Immature natural killer cell (primary cell): ENCODE measurements at regions not wholly inside any gene's neighbourhood (a gene's known extent, or its start where the extent isn't known, plus 50 kb on each side); places are given as distances from the start of the nearest gene placed in this dataset.

ENCODE experiments used
- DNase-seq, 3 donors: peaks; one replicate each; pipeline ENCODE4 v3.0.0; 2022; ENCODE audit warnings: mixed read lengths in 1 of 3
- H3K27ac Mint-ChIP-seq, 6 donors: one replicate each; pipeline ENCODE4 v1.8.0; 2020; ENCODE audit warnings: mixed read lengths in 6 of 6, mild to moderate bottlenecking in 5 of 6, inconsistent platforms in 4 of 6, moderate library complexity in 3 of 6
- H3K27me3 Mint-ChIP-seq, 3 donors: one replicate each; pipeline ENCODE4 v1.8.0; 2020 to 2021; ENCODE audit warnings: low read depth in 3 of 3, mild to moderate bottlenecking in 3 of 3, mixed read lengths in 3 of 3, moderate library complexity in 3 of 3, inconsistent platforms in 1 of 3
- H3K36me3 Mint-ChIP-seq, 3 donors: one replicate each; pipeline ENCODE4 v1.8.0; 2020; ENCODE audit warnings: mixed read lengths in 3 of 3, inconsistent platforms in 2 of 3, mild to moderate bottlenecking in 2 of 3
- H3K4me1 Mint-ChIP-seq, 2 donors: one replicate each; pipeline ENCODE4 v1.8.0; 2020; ENCODE audit warnings: inconsistent platforms in 2 of 2, mild to moderate bottlenecking in 2 of 2, mixed read lengths in 2 of 2, moderate library complexity in 1 of 2
- H3K4me3 Mint-ChIP-seq, 5 donors: one replicate each; pipeline ENCODE4 v1.8.0; 2020; ENCODE audit warnings: mild to moderate bottlenecking in 5 of 5, mixed read lengths in 5 of 5, inconsistent platforms in 3 of 5, moderate library complexity in 3 of 5
- H3K9me3 Mint-ChIP-seq, 6 donors: one replicate each; pipeline ENCODE4 v1.8.0; 2020; ENCODE audit warnings: mild to moderate bottlenecking in 6 of 6, mixed read lengths in 6 of 6, inconsistent platforms in 4 of 6, moderate library complexity in 3 of 6

DNA sequence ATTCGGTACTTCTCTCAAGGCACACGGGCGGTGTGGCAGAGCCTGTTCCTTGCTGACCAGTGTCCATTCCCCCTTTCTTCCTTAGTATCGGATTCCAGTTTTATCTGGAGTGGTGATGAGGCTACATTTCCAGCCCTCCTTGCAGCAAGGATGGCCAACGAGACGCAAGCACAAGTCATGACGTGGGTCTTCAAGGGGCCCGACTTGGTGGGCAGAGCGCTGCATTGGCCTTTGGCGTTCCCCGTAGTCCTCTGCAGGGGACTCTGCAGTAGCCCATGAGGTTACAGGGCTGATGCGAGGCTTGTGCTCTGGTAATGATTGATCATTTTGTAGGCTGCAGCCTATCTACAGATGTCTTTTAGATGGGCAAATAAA is 194.5 kb downstream of the OPA1 start:
- DNase-seq: no peak
- no peaks in the 10 kb centered on the region for H3K36me3 Mint-ChIP-seq
- no peaks in the 10 kb centered on the region for H3K9me3 Mint-ChIP-seq
- H3K4me1 Mint-ChIP-seq: no peaks in the 10 kb centered on the region
- peaks cover 0 to 7% (median 2%) of the 10 kb centered on the region in 3 donors for H3K27me3 Mint-ChIP-seq
- no peak overlapping the region for H3K4me3 Mint-ChIP-seq
- H3K27ac Mint-ChIP-seq: no peak overlapping the region

GRCh38 chr3:193788189-193788991 is 195.4 kb downstream of the OPA1 start:
- H3K36me3 Mint-ChIP-seq: no peaks in the 10 kb centered on the region
- no peak overlapping the region for H3K27ac Mint-ChIP-seq
- H3K9me3 Mint-ChIP-seq: no peaks in the 10 kb centered on the region
- H3K27me3 Mint-ChIP-seq: peaks cover 0 to 7% (median 3%) of the 10 kb centered on the region in 3 donors
- H3K4me3 Mint-ChIP-seq: no peak overlapping the region
- no peaks in the 10 kb centered on the region for H3K4me1 Mint-ChIP-seq
- no peak for DNase-seq

GRCh38 chr3:193789455-193789854 is 196.4 kb downstream of the OPA1 start:
- H3K9me3 Mint-ChIP-seq: no peaks in the 10 kb centered on the region
- H3K27ac Mint-ChIP-seq: no peak overlapping the region
- H3K27me3 Mint-ChIP-seq: peaks cover 0 to 7% (median 3%) of the 10 kb centered on the region in 3 donors
- no peak overlapping the region for H3K4me3 Mint-ChIP-seq
- DNase-seq: no peak
- no peaks in the 10 kb centered on the region for H3K4me1 Mint-ChIP-seq
- no peaks in the 10 kb centered on the region for H3K36me3 Mint-ChIP-seq

- no peak for DNase-seq
- Mint-ChIP-seq H3K4me3 (no peak overlapping the region), H3K27ac (no peak overlapping the region), H3K36me3 (no peaks in the 10 kb centered on the region), H3K27me3 (peaks cover 0 to 7% (median 7%) of the 10 kb centered on the region in 3 donors), H3K9me3 (no peaks in the 10 kb centered on the region), H3K4me1 (no peaks in the 10 kb centered on the region)
These were observed 197.3 kb downstream of the OPA1 start for GRCh38 chr3:193790086-193790990.

DNA sequence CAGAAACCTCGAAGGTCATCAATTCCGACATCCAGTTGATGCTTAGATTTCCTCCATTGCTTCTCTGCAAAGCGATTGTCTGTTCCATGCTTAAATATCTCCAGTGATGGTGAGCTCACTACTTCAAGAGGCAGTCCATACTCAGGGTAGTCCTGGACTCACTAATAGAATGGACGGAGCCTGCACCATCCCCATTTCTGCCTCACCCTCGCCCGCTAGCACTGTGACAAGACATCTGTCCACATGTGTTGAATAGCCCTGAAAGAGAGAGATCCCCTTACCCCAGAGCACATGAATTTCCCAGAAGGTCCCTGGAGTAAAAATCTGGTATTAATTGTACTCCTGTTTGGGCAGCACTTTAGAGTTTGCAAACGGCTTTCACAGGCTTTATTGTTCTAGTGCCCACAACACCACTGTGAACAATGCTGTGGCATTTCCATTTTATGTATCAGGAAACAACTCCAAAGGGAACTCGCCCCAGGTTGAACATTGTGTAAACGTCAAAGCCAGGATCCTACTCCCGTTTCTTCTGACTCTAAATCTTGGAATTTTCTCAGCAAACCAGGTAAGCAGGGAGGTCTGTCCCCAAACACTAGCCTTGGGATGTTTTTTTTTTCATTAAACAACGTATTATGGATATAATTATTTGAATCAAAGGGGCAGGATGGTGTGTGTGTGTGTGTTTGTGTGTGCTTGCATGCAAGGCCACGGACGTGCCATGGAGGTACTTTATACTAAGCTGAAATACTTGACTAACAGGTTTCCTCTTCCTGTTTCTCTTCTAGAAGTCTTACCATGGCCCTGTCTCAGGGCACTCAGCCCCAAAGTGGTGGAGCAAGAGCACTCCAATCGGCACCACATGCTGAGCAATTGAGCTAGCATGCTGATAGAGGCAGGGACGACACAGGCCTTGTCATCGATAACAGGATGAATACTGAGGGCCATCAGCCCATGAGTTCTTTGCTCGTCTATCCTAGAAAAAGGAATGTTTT is 198.3 kb downstream of the OPA1 start:
- no peak for DNase-seq
- Mint-ChIP-seq H3K9me3 (no peaks in the 10 kb centered on the region), H3K4me1 (no peaks in the 10 kb centered on the region), H3K27me3 (peaks cover 0 to 7% (median 6%) of the 10 kb centered on the region in 3 donors), H3K27ac (no peak overlapping the region), H3K36me3 (no peaks in the 10 kb centered on the region), H3K4me3 (no peak overlapping the region)

DNA sequence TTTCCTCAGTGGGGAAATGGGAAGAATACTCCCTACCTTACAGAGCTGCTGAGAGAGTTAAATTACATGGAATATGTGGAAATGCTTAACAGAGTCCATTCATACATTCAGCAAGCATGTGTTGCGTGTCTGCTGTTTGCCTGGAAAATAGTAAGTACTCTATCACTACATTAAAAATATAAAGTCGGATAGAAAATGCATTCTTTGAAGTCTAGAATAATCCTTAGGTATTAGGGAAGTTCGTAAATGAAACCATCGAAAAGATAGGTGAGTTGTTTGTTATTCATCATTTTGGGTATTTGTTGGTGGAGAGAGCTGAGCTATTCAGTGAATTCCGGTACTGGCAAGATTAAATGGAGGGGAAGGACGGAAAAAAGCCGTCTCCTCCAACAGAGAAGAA is 200.1 kb downstream of the OPA1 start:
- no peak overlapping the region for H3K27ac Mint-ChIP-seq
- H3K36me3 Mint-ChIP-seq: no peaks in the 10 kb centered on the region
- H3K27me3 Mint-ChIP-seq: peaks cover 0 to 6% (median 6%) of the 10 kb centered on the region in 3 donors
- H3K4me3 Mint-ChIP-seq: no peak overlapping the region
- H3K9me3 Mint-ChIP-seq: no peaks in the 10 kb centered on the region
- H3K4me1 Mint-ChIP-seq: no peaks in the 10 kb centered on the region
- no peak for DNase-seq

GRCh38 chr3:193794002-193794881 is 201.2 kb downstream of the OPA1 start:
- H3K36me3 Mint-ChIP-seq: no peaks in the 10 kb centered on the region
- DNase-seq: no peak
- peaks cover under 1 to 6% (median 3%) of the 10 kb centered on the region in 3 donors for H3K27me3 Mint-ChIP-seq
- no peak overlapping the region for H3K27ac Mint-ChIP-seq
- no peaks in the 10 kb centered on the region for H3K4me1 Mint-ChIP-seq
- no peaks in the 10 kb centered on the region for H3K9me3 Mint-ChIP-seq
- H3K4me3 Mint-ChIP-seq: no peak overlapping the region

DNA sequence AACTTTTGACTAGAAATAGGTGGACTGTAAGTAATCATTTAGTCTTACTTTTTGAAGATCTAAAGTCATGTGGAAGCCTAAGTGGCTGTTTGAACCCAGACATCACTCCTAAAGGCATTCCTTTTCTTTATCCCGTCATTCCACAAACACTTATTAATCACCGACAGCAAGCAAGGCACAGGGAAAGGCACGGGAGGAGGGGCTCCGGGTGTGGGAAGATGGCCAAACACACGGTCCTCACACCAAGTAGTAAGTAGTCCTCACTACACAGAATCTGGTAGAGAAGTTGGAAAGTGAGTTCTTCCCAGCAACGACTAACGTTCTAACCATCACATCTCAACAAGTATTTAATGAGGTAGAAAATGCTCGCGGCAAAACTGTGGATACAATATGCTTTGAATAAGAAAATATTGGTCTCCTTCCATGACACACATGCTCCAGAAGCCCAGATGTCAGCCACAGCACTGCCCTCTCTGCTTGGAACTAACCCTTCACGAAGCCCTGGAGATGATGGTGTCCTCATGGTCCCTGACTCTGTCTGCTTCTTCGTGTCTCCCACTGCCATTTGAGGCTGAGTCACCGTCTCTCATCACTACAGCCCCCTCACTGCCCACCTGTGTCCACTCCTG is 202.2 kb downstream of the OPA1 start:
- no peak overlapping the region for H3K4me3 Mint-ChIP-seq
- no peaks in the 10 kb centered on the region for H3K4me1 Mint-ChIP-seq
- H3K36me3 Mint-ChIP-seq: no peaks in the 10 kb centered on the region
- peaks cover 2 to 6% (median 3%) of the 10 kb centered on the region in 3 donors for H3K27me3 Mint-ChIP-seq
- no peak for DNase-seq
- no peaks in the 10 kb centered on the region for H3K9me3 Mint-ChIP-seq
- no peak overlapping the region for H3K27ac Mint-ChIP-seq

GRCh38 chr3:193796089-193796488 is 203.1 kb downstream of the OPA1 start:
- H3K27ac Mint-ChIP-seq: no peak overlapping the region
- DNase-seq: no peak
- H3K4me1 Mint-ChIP-seq: no peaks in the 10 kb centered on the region
- H3K4me3 Mint-ChIP-seq: no peak overlapping the region
- no peaks in the 10 kb centered on the region for H3K36me3 Mint-ChIP-seq
- H3K27me3 Mint-ChIP-seq: peaks cover 2 to 6% (median 3%) of the 10 kb centered on the region in 3 donors
- H3K9me3 Mint-ChIP-seq: no peaks in the 10 kb centered on the region

- H3K4me3 Mint-ChIP-seq: no peak overlapping the region
- H3K4me1 Mint-ChIP-seq: no peaks in the 10 kb centered on the region
- H3K27ac Mint-ChIP-seq: no peak overlapping the region
- H3K36me3 Mint-ChIP-seq: no peaks in the 10 kb centered on the region
- H3K9me3 Mint-ChIP-seq: no peaks in the 10 kb centered on the region
- peaks cover 2 to 6% (median 3%) of the 10 kb centered on the region in 3 donors for H3K27me3 Mint-ChIP-seq
- no peak for DNase-seq
These were observed 204.6 kb downstream of the OPA1 start for GRCh38 chr3:193797566-193797965.

DNA sequence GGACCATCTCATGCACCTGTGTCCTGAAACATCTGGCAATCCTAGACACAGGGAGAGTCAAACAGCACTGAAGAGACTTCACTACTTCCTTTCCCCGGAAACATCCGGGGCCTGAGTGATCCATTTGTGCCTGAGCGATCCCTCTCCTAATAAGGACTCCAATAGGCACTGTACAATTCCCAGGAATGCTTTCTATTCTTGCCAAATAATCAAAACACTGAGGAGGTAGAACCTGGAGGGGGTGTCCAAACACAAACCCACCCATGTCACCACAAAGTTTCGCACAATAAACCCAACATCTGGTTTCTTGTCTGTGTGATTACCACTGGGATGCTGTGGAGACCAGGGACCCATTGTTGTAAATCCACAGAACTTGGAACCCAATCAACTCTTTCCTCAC is 205.0 kb downstream of the OPA1 start:
- Mint-ChIP-seq H3K4me1 (no peaks in the 10 kb centered on the region), H3K27ac (no peak overlapping the region), H3K27me3 (peaks cover 2 to 4% (median 3%) of the 10 kb centered on the region in 3 donors), H3K9me3 (no peaks in the 10 kb centered on the region), H3K4me3 (no peak overlapping the region), H3K36me3 (no peaks in the 10 kb centered on the region)
- DNase-seq: no peak
